PC-9 (cell line): ENCODE measurements at regions not wholly inside any gene's neighbourhood (a gene's known extent, or its start where the extent isn't known, plus 50 kb on each side); places are given as distances from the start of the nearest gene placed in this dataset.
"Not testable (repeated sequence)": the region's sequence is repeated elsewhere in the genome, so short reads cannot be mapped to it uniquely, and the experiment has no call there.

Experiments
- BruUV-seq: library from RNA; stranded (reverse); fragments of 400-500 nt; replicated peaks from 2 replicates; lab custom pipeline; 2021; lab: Mats Ljungman, UMichigan
- CTCF ChIA-PET: fragments of 300-600 bp; sonication (Branson Sonifier 250); formaldehyde crosslinking; loops from one replicate; lab custom pipeline; 2022; ENCODE audit warnings: antibody characterized with exemption; lab: Charles Lee
- POLR2A ChIA-PET: fragments of 300-600 bp; sonication (Branson Sonifier 250); formaldehyde crosslinking; loops from one replicate; lab custom pipeline; 2022; ENCODE audit warnings: antibody characterized with exemption; ENCODE audit not compliant: unreplicated experiment; lab: Charles Lee
- DNase-seq, 2 experiments: peaks; one replicate each; pipeline versions ENCODE4 v3.0.0 to v3.0.0-alpha.2; 2015 to 2022; ENCODE audit warnings: mixed read lengths in 1 of 2
- H2AFZ ChIP-seq: fragments of 200-600 bp; sonication (generic); 2 replicates; pipeline ENCODE4 v1.8.1; 2017; ENCODE audit warnings: antibody characterized with exemption
- H3F3A ChIP-seq: fragments of 200-600 bp; sonication (generic); 2 replicates; pipeline ENCODE4 v1.8.1; 2017; ENCODE audit warnings: antibody characterized with exemption, mild to moderate bottlenecking, low read depth; ENCODE audit not compliant: insufficient read depth
- H3K27ac ChIP-seq: fragments of 200-600 bp; sonication (generic); 2 replicates; pipeline ENCODE4 v1.6.1; 2016; ENCODE audit warnings: mixed run types
- H3K27me3 ChIP-seq: fragments of 200-600 bp; sonication (generic); 2 replicates; pipeline ENCODE4 v1.6.1; 2016; ENCODE audit warnings: low read depth, mixed run types; ENCODE audit not compliant: insufficient read depth
- H3K36me3 ChIP-seq: fragments of 200-600 bp; sonication (generic); 2 replicates; pipeline ENCODE4 v1.6.1; 2016; ENCODE audit warnings: low read depth, mixed run types
- H3K4me1 ChIP-seq: fragments of 200-600 bp; sonication (generic); replicated peaks from 2 replicates; pipeline ENCODE4 v1.6.1; 2016; ENCODE audit warnings: mixed run types; ENCODE audit not compliant: insufficient read depth
- H3K4me2 ChIP-seq: fragments of 200-600 bp; sonication (generic); 2 replicates; pipeline ENCODE4 v1.6.1; 2017; ENCODE audit warnings: mixed run types
- H3K4me3 ChIP-seq: fragments of 200-600 bp; sonication (generic); 2 replicates; pipeline ENCODE4 v1.6.1; 2016; ENCODE audit warnings: mixed run types
- H3K79me2 ChIP-seq: fragments of 200-600 bp; sonication (generic); 2 replicates; pipeline ENCODE4 v1.6.1; 2017; ENCODE audit warnings: low read depth, mixed run types
- H3K9me2 ChIP-seq: fragments of 200-600 bp; sonication (generic); 2 replicates; pipeline ENCODE4 v1.8.1; 2017; ENCODE audit warnings: mild to moderate bottlenecking; ENCODE audit not compliant: insufficient read depth
- H3K9me3 ChIP-seq: fragments of 200-600 bp; sonication (generic); 2 replicates; pipeline ENCODE4 v1.8.1; 2016; ENCODE audit warnings: low read depth; ENCODE audit not compliant: insufficient read depth
- H4K20me1 ChIP-seq: fragments of 200-600 bp; sonication (generic); 2 replicates; pipeline ENCODE4 v1.8.1; 2017; ENCODE audit not compliant: insufficient read depth
- CTCF ChIP-seq: fragments of 200-600 bp; sonication (generic); conservative IDR thresholded peaks from 2 replicates; pipeline ENCODE4 v1.6.1; 2017; ENCODE audit warnings: mixed run types, antibody characterized with exemption, mild to moderate bottlenecking, moderate library complexity
- EZH2 ChIP-seq: fragments of 200-600 bp; sonication (generic); IDR thresholded peaks from 2 replicates; pipeline ENCODE4 v1.8.0; 2017; ENCODE audit warnings: antibody characterized with exemption, low read depth
- intact Hi-C: fragments of 100-400 bp; cut with micrococcal nuclease; formaldehyde crosslinking; loops from one replicate; pipeline ENCODE4 v1.10.0; 2022; ENCODE audit not compliant: unreplicated experiment

GRCh38 chr14:106179761-106180160, 653.4 kb downstream of the TMEM121 start:
- no peak overlapping the region for H3K27ac ChIP-seq
- H3K36me3 ChIP-seq, result no peaks in the 10 kb centered on the region
- no peaks in the 10 kb centered on the region for H3K9me3 ChIP-seq
- no peaks in the 10 kb centered on the region for H3K4me1 ChIP-seq
- TF ChIP-seq EZH2 (no peak), CTCF (no peak)
- CTCF ChIA-PET, result no interaction called here
- H3K27me3 ChIP-seq, result no peaks in the 10 kb centered on the region; the same call in 1 of the 2 replicates
- no peaks in the 10 kb centered on the region for H3K79me2 ChIP-seq
- no peak for DNase-seq
- no peak overlapping the region for H3K4me3 ChIP-seq
- BruUV-seq, result no TSS peak
- no peak overlapping the region for H3K4me2 ChIP-seq
- intact Hi-C loops, result no loop called here
- no peaks in the 10 kb centered on the region for H3K9me2 ChIP-seq
- no peak overlapping the region for H2AFZ ChIP-seq
- no peaks in the 10 kb centered on the region for H4K20me1 ChIP-seq
- POLR2A ChIA-PET, result no interaction called here
- no peaks in the 10 kb centered on the region for H3F3A ChIP-seq

- H2AFZ ChIP-seq, H4K20me1 ChIP-seq, CTCF ChIA-PET, BruUV-seq, H3K4me2 ChIP-seq, H3K79me2 ChIP-seq, H3F3A ChIP-seq, DNase-seq, H3K27ac ChIP-seq, H3K9me3 ChIP-seq, H3K27me3 ChIP-seq, H3K4me3 ChIP-seq, POLR2A ChIA-PET, intact Hi-C loops, H3K9me2 ChIP-seq, H3K4me1 ChIP-seq, H3K36me3 ChIP-seq: not testable (repeated sequence)
Observed at GRCh38 chr14:106184771-106185170, 658.4 kb downstream of the TMEM121 start.

GRCh38 chr14:106185174-106185836, 658.9 kb downstream of the TMEM121 start:
- H3F3A ChIP-seq, H3K9me2 ChIP-seq, H3K36me3 ChIP-seq, POLR2A ChIA-PET, H4K20me1 ChIP-seq, H3K4me1 ChIP-seq, H3K9me3 ChIP-seq, H3K4me2 ChIP-seq, DNase-seq, H2AFZ ChIP-seq, BruUV-seq, H3K27ac ChIP-seq, H3K79me2 ChIP-seq, CTCF ChIA-PET, H3K4me3 ChIP-seq, H3K27me3 ChIP-seq, intact Hi-C loops: not testable (repeated sequence)

- Histone ChIP-seq H3K27me3 (no peaks in the 10 kb centered on the region; the same call in 1 of the 2 replicates), H4K20me1 (no peaks in the 10 kb centered on the region), H3K9me2 (no peaks in the 10 kb centered on the region), H3K9me3 (no peaks in the 10 kb centered on the region), H3K27ac (no peak overlapping the region), H3K4me2 (no peak overlapping the region), H3F3A (no peaks in the 10 kb centered on the region), H3K79me2 (no peaks in the 10 kb centered on the region), H2AFZ (no peak overlapping the region), H3K4me1 (no peaks in the 10 kb centered on the region), H3K4me3 (no peak overlapping the region), H3K36me3 (no peaks in the 10 kb centered on the region)
- intact Hi-C loops, result no loop called here
- DNase-seq, result no peak
- TF ChIP-seq EZH2, result no peak
- TF ChIP-seq CTCF, result no peak
- POLR2A ChIA-PET, result no interaction called here
- CTCF ChIA-PET, result no interaction called here
- BruUV-seq, result no TSS peak
Observed at GRCh38 chr14:106185837-106186233, 659.5 kb downstream of the TMEM121 start.
